ENCODE measurements at regions not wholly inside any gene's neighbourhood (a gene's known extent, or its start where the extent isn't known, plus 50 kb on each side); places are given as distances from the start of the nearest gene placed in this dataset.
"Not testable (repeated sequence)": the region's sequence is repeated elsewhere in the genome, so short reads cannot be mapped to it uniquely, and the experiment has no call there.

GRCh38 chr4:27964095-27964494 lies 1103.5 kb downstream of the STIM2 start:
- intact Hi-C loops (cut with micrococcal nuclease), result no loop called here
- no peaks in the 10 kb centered on the region for H3K36me3 ChIP-seq
- peaks cover 7% of the 10 kb centered on the region for H3K9me3 ChIP-seq (replicated peaks)
- no peak for TF ChIP-seq CTCF (IDR thresholded peaks at IDR 0.05; ENCODE audit: borderline replicate concordance)
- no peak overlapping the region for H3K27ac ChIP-seq (replicated peaks)
- H3K27me3 ChIP-seq (ENCODE audit: low read depth), result no peaks in the 10 kb centered on the region
- H3K4me1 ChIP-seq, result no peaks in the 10 kb centered on the region
- DNase-seq, result no peak
- H3K4me3 ChIP-seq, result no peak overlapping the region

- H3K4me1 ChIP-seq, result no peaks in the 10 kb centered on the region
- no peak overlapping the region for H3K27ac ChIP-seq (replicated peaks)
- no peak for DNase-seq
- H3K36me3 ChIP-seq, result no peaks in the 10 kb centered on the region
- intact Hi-C loops (cut with micrococcal nuclease), result no loop called here
- H3K4me3 ChIP-seq, result no peak overlapping the region
- no peaks in the 10 kb centered on the region for H3K9me3 ChIP-seq (replicated peaks)
- no peaks in the 10 kb centered on the region for H3K27me3 ChIP-seq (ENCODE audit: low read depth)
- TF ChIP-seq CTCF (IDR thresholded peaks at IDR 0.05; ENCODE audit: borderline replicate concordance), result no peak
These were observed 1106.0 kb downstream of the STIM2 start for GRCh38 chr4:27966664-27967063.

GRCh38 chr4:27973056-27973455 lies 1112.4 kb downstream of the STIM2 start:
- intact Hi-C loops (cut with micrococcal nuclease), result no loop called here
- no peaks in the 10 kb centered on the region for H3K4me1 ChIP-seq

GRCh38 chr4:27973700-27974099 lies 1113.1 kb downstream of the STIM2 start:
- no peak for DNase-seq
- Histone ChIP-seq H3K27me3 (ENCODE audit: low read depth) (no peaks in the 10 kb centered on the region), H3K4me3 (no peak overlapping the region), H3K4me1 (no peaks in the 10 kb centered on the region), H3K27ac (replicated peaks) (no peak overlapping the region), H3K9me3 (replicated peaks) (no peaks in the 10 kb centered on the region), H3K36me3 (no peaks in the 10 kb centered on the region)
- no peak for TF ChIP-seq CTCF (IDR thresholded peaks at IDR 0.05; ENCODE audit: borderline replicate concordance)
- intact Hi-C loops (cut with micrococcal nuclease), result no loop called here

More at GRCh38 chr4:27973056-27973455, 1112.4 kb downstream of the STIM2 start:
- no peaks in the 10 kb centered on the region for H3K36me3 ChIP-seq
- H3K27ac ChIP-seq (replicated peaks), result no peak overlapping the region
- DNase-seq, result no peak
- no peak overlapping the region for H3K4me3 ChIP-seq
- TF ChIP-seq CTCF (IDR thresholded peaks at IDR 0.05; ENCODE audit: borderline replicate concordance), result no peak
- H3K9me3 ChIP-seq (replicated peaks), result no peaks in the 10 kb centered on the region
- H3K27me3 ChIP-seq (ENCODE audit: low read depth), result no peaks in the 10 kb centered on the region

- H3K9me3 ChIP-seq (replicated peaks), result no peaks in the 10 kb centered on the region
- no peaks in the 10 kb centered on the region for H3K36me3 ChIP-seq
- intact Hi-C loops (cut with micrococcal nuclease), result no loop called here
- H3K4me1 ChIP-seq, result no peaks in the 10 kb centered on the region
- H3K27ac ChIP-seq (replicated peaks), result no peak overlapping the region
- no peaks in the 10 kb centered on the region for H3K27me3 ChIP-seq (ENCODE audit: low read depth)
- DNase-seq, result no peak
- no peak for TF ChIP-seq CTCF (IDR thresholded peaks at IDR 0.05; ENCODE audit: borderline replicate concordance)
- H3K4me3 ChIP-seq, result no peak overlapping the region
These were observed 1113.7 kb downstream of the STIM2 start for GRCh38 chr4:27974339-27974738.

- H3K27ac ChIP-seq (replicated peaks); H3K4me3 ChIP-seq; H3K9me3 ChIP-seq (replicated peaks); H3K36me3 ChIP-seq; DNase-seq; H3K27me3 ChIP-seq (ENCODE audit: low read depth); H3K4me1 ChIP-seq; intact Hi-C loops (cut with micrococcal nuclease): not testable (repeated sequence)
These were observed 1114.2 kb downstream of the STIM2 start for GRCh38 chr4:27974881-27975280.

- H3K9me3 ChIP-seq (replicated peaks); intact Hi-C loops (cut with micrococcal nuclease); H3K4me1 ChIP-seq; H3K27ac ChIP-seq (replicated peaks); DNase-seq; H3K4me3 ChIP-seq; H3K27me3 ChIP-seq (ENCODE audit: low read depth); H3K36me3 ChIP-seq: not testable (repeated sequence)
These were observed 1117.9 kb downstream of the STIM2 start for GRCh38 chr4:27978427-27979109.
